Activated T-helper 2 cell treated with anti-CD3 and anti-CD28 coated beads, Interferon-gamma antibody, Interleukin-2, Interleukin-4, amounts not matched to agents 10 μg/mL and 5 μg/mL and 100 μg/mL, durations not matched to agents 14 hours and 24 hours and 36 hours (primary cell): ENCODE measurements at regions not wholly inside any gene's neighbourhood (a gene's known extent, or its start where the extent isn't known, plus 50 kb on each side); places are given as distances from the start of the nearest gene placed in this dataset.

Experiments
- DNase-seq: peaks from one replicate; pipeline ENCODE4 v3.0.0; 2021; ENCODE audit warnings: low spot score
- H3K27ac Mint-ChIP-seq: one replicate; pipeline ENCODE4 v1.8.0; 2021; ENCODE audit warnings: mixed read lengths
- H3K27me3 Mint-ChIP-seq: one replicate; pipeline ENCODE4 v1.8.0; 2021; ENCODE audit warnings: low read depth, mixed read lengths
- H3K36me3 Mint-ChIP-seq: one replicate; pipeline ENCODE4 v1.8.0; 2021; ENCODE audit warnings: low read depth, mixed read lengths
- H3K4me1 Mint-ChIP-seq: one replicate; pipeline ENCODE4 v1.8.0; 2021; ENCODE audit warnings: low read depth, mixed read lengths
- H3K4me3 Mint-ChIP-seq: one replicate; pipeline ENCODE4 v1.8.0; 2021; ENCODE audit warnings: low read depth, mild to moderate bottlenecking, moderate library complexity, mixed read lengths
- H3K9me3 Mint-ChIP-seq: one replicate; pipeline ENCODE4 v1.8.0; 2021; ENCODE audit warnings: mixed read lengths
- intact Hi-C: fragments of 100-400 bp; cut with micrococcal nuclease; formaldehyde crosslinking; loops from one replicate; pipeline ENCODE4 v1.15.1; 2023

- Mint-ChIP-seq H3K27me3 (peaks cover 50% of the 10 kb centered on the region), H3K4me3 (no peak overlapping the region), H3K4me1 (peaks cover 13% of the 10 kb centered on the region), H3K36me3 (no peaks in the 10 kb centered on the region), H3K9me3 (no peaks in the 10 kb centered on the region), H3K27ac (no peak overlapping the region)
- no peak for DNase-seq
- intact Hi-C loops = loop anchor here (2.0 to 10.0 kb wide), 3 partner anchors 92 to 435 kb away; no protein-coding TSS in a partner anchor
Observed at GRCh38 chr3:193872265-193872753, 263.6 kb upstream of the HES1 start.

GRCh38 chr3:193873426-193874201 is 262.3 kb upstream of the HES1 start:
- H3K4me1 Mint-ChIP-seq = peaks cover 13% of the 10 kb centered on the region
- no peaks in the 10 kb centered on the region for H3K9me3 Mint-ChIP-seq
- no peak overlapping the region for H3K4me3 Mint-ChIP-seq
- peaks cover 39% of the 10 kb centered on the region for H3K27me3 Mint-ChIP-seq
- no peaks in the 10 kb centered on the region for H3K36me3 Mint-ChIP-seq
- DNase-seq = no peak
- H3K27ac Mint-ChIP-seq = no peak overlapping the region
- intact Hi-C loops = loop anchor here (2.0 to 10.0 kb wide), 3 partner anchors 91 to 434 kb away; no protein-coding TSS in a partner anchor

DNA sequence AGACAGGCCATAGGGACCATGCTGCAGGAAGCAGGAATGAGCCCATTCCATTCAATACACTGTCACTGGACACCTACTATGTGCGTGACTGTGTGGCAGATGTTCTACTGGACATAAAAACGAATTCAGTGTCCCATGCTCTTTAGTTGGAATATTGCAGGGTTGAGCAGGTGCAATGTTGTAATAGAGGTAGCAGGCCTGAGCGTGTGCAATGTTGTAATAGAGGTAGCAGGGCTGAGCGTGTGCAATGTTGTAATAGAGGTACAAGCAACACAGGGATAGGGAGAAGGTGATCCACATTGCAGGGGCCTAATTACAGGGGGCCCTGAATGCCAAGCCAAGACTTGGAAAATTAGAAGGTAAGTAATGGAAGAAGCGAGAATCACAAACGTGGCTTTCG is 261.4 kb upstream of the HES1 start:
- no peak overlapping the region for H3K4me3 Mint-ChIP-seq
- H3K27me3 Mint-ChIP-seq = peaks cover 39% of the 10 kb centered on the region
- DNase-seq = no peak
- peaks cover 14% of the 10 kb centered on the region for H3K4me1 Mint-ChIP-seq
- H3K9me3 Mint-ChIP-seq = no peaks in the 10 kb centered on the region
- no peaks in the 10 kb centered on the region for H3K36me3 Mint-ChIP-seq
- intact Hi-C loops = loop anchor here (5.0 to 10.0 kb wide), 2 partner anchors 90 to 433 kb away; no protein-coding TSS in a partner anchor
- no peak overlapping the region for H3K27ac Mint-ChIP-seq

DNA sequence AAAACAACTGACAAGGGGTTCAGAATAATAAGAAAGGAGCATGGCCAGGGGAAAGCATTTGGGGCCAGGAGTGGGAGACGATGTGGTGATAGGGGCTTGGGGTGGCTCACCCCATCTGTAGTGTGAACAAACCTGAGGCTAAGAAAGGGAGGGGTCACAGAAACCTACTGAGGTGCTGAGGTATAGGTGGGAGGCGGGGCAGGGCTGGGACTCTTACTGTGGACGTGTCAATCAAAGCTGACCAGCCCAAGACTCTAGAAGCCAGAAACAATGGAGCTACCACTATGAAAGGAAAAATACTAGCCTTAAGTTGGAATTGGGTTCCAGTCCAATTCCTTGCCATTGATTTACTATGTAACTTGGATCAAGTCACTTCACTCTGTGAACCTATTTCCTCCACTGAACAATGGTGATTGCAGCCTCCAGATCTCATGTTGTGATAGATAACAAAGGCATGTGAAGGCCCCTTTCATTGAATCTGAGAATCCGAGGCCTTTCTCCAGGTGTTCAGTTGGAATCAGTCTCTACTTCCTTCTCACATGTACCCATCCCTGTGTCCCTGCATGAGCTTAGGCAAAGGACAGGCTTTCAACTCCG is 260.9 kb upstream of the HES1 start:
- peaks cover 37% of the 10 kb centered on the region for H3K27me3 Mint-ChIP-seq
- H3K36me3 Mint-ChIP-seq = no peaks in the 10 kb centered on the region
- H3K9me3 Mint-ChIP-seq = no peaks in the 10 kb centered on the region
- no peak overlapping the region for H3K27ac Mint-ChIP-seq
- no peak overlapping the region for H3K4me3 Mint-ChIP-seq
- intact Hi-C loops = loop anchor here (5.0 to 10.0 kb wide), 2 partner anchors 90 to 432 kb away; no protein-coding TSS in a partner anchor
- peaks cover 16% of the 10 kb centered on the region for H3K4me1 Mint-ChIP-seq
- no peak for DNase-seq

- Mint-ChIP-seq H3K9me3 (no peaks in the 10 kb centered on the region), H3K27me3 (peaks cover 32% of the 10 kb centered on the region), H3K27ac (no peak overlapping the region), H3K36me3 (no peaks in the 10 kb centered on the region), H3K4me3 (no peak overlapping the region), H3K4me1 (peaks cover 10% of the 10 kb centered on the region)
- intact Hi-C loops = loop anchor here (10.0 kb wide), 1 partner anchor 89 kb away; no protein-coding TSS in a partner anchor
- DNase-seq = no peak
Observed at GRCh38 chr3:193875601-193876321, 260.2 kb upstream of the HES1 start.

DNA sequence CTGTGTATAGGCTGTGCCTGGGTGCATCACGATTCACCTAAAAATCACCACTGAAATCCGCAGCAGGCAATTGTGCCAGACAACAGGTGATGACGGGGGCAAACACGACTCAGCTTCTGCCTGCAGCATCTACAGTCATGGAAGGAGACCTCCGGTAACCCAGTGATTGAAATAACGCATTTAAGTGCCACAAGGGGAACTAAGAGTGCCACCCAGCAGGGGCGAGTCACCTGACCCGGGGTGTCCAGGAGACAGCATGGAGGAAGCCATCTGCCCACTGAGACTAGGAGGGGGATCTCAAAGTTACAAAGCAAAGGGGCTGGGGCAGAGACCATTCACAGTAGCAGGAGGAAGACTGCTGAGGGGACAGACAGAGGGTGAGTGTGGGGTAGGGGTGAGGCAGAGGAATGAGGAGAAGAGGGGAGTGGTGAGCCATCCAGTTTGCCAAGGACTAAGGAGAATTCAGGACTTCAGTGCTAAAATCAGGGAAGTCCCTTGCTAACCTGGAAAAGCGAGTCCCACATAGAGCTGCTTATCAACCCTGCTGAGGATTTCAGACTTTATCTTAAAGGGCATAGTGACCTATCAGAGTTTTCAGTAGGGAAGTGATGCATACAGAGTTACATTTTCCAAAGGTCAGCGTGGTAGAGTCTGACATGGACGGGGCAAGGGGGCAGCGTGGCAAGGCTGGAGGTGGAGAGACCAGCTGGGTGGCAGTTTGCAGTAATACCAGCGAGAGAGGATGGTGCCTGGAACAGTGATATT is 256.7 kb upstream of the HES1 start:
- Mint-ChIP-seq H3K27me3 (peaks cover 25% of the 10 kb centered on the region), H3K4me3 (no peak overlapping the region), H3K4me1 (peaks cover 5% of the 10 kb centered on the region), H3K9me3 (no peaks in the 10 kb centered on the region), H3K27ac (no peak overlapping the region), H3K36me3 (no peaks in the 10 kb centered on the region)
- DNase-seq = no peak
- intact Hi-C loops = loop anchor here (10.0 kb wide), 1 partner anchor 86 kb away; no protein-coding TSS in a partner anchor

DNA sequence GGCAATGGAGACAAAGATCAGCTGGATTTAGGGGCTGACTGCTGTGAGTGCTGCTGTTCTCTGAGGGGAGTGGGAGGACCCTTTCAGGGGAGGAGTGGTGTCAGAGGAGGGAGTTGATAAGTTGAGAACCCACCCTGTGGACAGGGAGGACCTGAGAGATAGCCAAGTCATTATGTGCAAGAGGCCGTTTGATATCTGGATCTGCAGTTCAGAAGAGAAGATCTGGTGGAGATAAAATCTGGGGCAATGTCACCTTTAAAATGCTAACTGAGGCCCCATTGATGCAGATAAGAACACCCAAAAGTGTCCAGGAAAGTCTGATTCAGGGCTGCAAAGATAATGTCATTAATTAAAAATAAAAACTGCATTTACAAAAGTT is 256.1 kb upstream of the HES1 start:
- Mint-ChIP-seq H3K9me3 (no peaks in the 10 kb centered on the region), H3K27ac (no peak overlapping the region), H3K4me3 (no peak overlapping the region), H3K4me1 (peaks cover 5% of the 10 kb centered on the region), H3K27me3 (peaks cover 20% of the 10 kb centered on the region), H3K36me3 (no peaks in the 10 kb centered on the region)
- DNase-seq = no peak
- intact Hi-C loops = loop anchor here (10.0 kb wide), 1 partner anchor 85 kb away; no protein-coding TSS in a partner anchor

DNA sequence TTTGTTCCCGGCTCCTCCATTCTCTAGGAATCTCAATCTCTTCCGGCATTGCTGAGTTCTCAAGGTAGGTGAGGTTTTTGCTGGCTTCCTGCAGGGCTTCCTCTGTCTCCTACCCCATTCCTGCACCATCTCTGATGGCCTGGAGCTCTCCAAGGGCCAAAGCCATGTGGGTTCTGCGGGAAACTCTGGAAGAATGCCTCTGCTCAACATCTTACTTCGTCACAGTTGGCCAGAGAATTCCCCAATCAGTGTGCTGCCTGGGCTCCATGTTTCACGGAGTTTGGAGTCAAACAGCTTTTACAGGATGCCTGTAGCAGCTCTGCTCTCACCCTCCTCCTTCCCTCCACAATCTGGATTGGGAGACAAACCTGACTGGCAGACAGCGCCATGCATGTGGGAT is 253.9 kb upstream of the HES1 start:
- peaks cover 5% of the 10 kb centered on the region for H3K4me1 Mint-ChIP-seq
- intact Hi-C loops = no loop called here
- no peak overlapping the region for H3K4me3 Mint-ChIP-seq
- H3K9me3 Mint-ChIP-seq = no peaks in the 10 kb centered on the region
- H3K36me3 Mint-ChIP-seq = no peaks in the 10 kb centered on the region
- DNase-seq = no peak
- H3K27me3 Mint-ChIP-seq = peaks cover 8% of the 10 kb centered on the region
- H3K27ac Mint-ChIP-seq = no peak overlapping the region

DNA sequence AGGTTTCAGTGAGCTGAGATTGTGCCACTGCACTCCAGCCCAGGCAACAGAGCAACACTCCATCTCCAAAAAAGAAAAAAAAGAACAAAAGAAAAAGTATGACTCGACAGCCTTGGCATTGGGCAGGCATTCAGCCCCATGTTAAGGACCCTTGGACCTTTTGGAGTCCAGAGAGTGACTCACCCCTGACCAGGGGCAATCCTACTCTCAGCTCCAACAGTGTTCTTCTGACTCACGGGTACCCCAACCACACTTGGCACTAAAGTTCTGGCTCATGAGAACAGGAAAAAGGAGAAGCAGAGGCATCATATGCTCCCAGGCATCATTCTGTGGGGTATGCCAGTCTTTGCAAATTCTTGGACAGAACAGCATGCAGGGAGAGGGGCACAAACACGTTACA is 252.4 kb upstream of the HES1 start:
- Mint-ChIP-seq H3K9me3 (no peaks in the 10 kb centered on the region), H3K4me3 (no peak overlapping the region), H3K27me3 (peaks cover 4% of the 10 kb centered on the region), H3K4me1 (peaks cover 5% of the 10 kb centered on the region), H3K36me3 (no peaks in the 10 kb centered on the region), H3K27ac (no peak overlapping the region)
- intact Hi-C loops = no loop called here
- no peak for DNase-seq

DNA sequence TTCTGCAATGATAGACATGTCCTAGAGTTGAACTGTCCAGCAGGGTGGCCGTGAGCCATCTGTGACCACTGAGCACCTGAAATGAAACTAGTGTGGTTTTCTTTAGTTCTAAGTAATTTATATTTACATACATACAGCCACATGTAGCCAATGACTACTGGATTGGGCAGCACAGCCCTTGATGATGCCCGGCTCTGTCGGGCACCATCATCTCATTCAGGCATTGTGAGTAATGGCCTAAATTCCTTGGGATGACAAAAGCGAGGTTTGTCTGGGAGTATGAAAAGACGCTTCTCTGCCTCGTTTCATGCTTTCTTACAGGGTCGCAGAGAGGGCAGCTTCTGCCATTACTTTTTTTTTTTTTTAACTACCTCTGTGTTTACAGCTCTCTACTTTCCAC is 251.9 kb upstream of the HES1 start:
- DNase-seq = no peak
- no peaks in the 10 kb centered on the region for H3K36me3 Mint-ChIP-seq
- H3K9me3 Mint-ChIP-seq = no peaks in the 10 kb centered on the region
- intact Hi-C loops = no loop called here
- no peak overlapping the region for H3K27ac Mint-ChIP-seq
- H3K27me3 Mint-ChIP-seq = peaks cover 3% of the 10 kb centered on the region
- peaks cover 5% of the 10 kb centered on the region for H3K4me1 Mint-ChIP-seq
- H3K4me3 Mint-ChIP-seq = no peak overlapping the region

DNA sequence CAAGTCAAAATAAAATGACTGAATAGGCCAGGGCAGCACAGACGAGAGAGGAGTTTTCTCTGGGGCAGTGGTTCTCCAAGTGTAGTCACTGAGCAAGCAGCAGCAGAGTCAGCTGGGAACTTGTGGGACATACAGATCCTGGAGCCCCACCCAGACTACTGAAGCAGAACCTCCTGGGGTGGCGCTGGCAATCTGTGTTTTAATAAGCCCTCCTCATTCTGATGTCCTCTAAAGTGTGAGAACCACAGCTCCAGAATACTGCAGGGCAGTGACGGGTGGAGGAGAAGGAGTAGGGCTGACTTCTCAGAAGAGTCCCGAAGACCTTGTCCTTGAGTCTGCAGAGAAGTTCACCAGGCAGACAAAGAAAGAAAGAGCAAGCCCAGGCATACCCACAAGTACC is 251.3 kb upstream of the HES1 start:
- intact Hi-C loops = no loop called here
- H3K9me3 Mint-ChIP-seq = no peaks in the 10 kb centered on the region
- H3K36me3 Mint-ChIP-seq = no peaks in the 10 kb centered on the region
- no peak overlapping the region for H3K4me3 Mint-ChIP-seq
- peaks cover 1% of the 10 kb centered on the region for H3K27me3 Mint-ChIP-seq
- DNase-seq = no peak
- peaks cover 3% of the 10 kb centered on the region for H3K4me1 Mint-ChIP-seq
- H3K27ac Mint-ChIP-seq = no peak overlapping the region

DNA sequence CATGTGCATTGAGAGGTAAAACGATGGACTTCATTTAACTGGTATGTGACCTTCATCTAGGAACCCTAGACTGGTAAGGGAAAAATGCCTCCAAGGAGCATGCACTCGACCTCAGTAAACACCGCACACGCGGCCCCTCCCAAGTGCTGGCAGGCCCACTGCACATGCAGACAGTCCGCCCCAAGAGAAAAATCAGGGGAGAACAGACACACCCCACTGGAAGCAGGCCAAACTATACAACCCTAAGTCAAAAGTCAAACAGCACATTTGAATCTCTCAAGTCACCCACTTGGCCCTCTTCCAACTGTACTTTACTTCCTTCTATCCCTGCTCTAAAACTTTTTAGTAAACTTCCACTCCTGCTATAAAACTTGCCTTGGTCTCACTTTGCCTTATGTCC is 250.1 kb upstream of the HES1 start:
- no peak for DNase-seq
- Mint-ChIP-seq H3K4me3 (no peak overlapping the region), H3K36me3 (no peaks in the 10 kb centered on the region), H3K4me1 (no peaks in the 10 kb centered on the region), H3K27ac (no peak overlapping the region), H3K9me3 (no peaks in the 10 kb centered on the region), H3K27me3 (peaks cover 1% of the 10 kb centered on the region)
- intact Hi-C loops = no loop called here
